Parathyroid adenoma (tissue), 2 donors: ENCODE measurements at regions not wholly inside any gene's neighbourhood (a gene's known extent, or its start where the extent isn't known, plus 50 kb on each side); places are given as distances from the start of the nearest gene placed in this dataset.

ENCODE experiments used
- H2AFZ ChIP-seq: fragments of 300-600 bp; sonication (generic); one replicate; pipeline ENCODE4 v1.7.0; 2017; ENCODE audit warnings: antibody characterized with exemption, mild to moderate bottlenecking
- H3K27ac ChIP-seq: fragments of 300-600 bp; sonication (generic); one replicate; pipeline ENCODE4 v1.7.0; 2017
- H3K27me3 ChIP-seq: fragments of 300-600 bp; sonication (generic); one replicate; pipeline ENCODE4 v1.7.0; 2017; ENCODE audit warnings: low read length; ENCODE audit not compliant: control insufficient read depth, insufficient read depth
- H3K36me3 ChIP-seq: fragments of 300-600 bp; sonication (generic); one replicate; pipeline ENCODE4 v1.7.0; 2017; ENCODE audit warnings: low read length; ENCODE audit not compliant: control insufficient read depth, insufficient read depth
- H3K4me1 ChIP-seq: fragments of 300-600 bp; sonication (generic); one replicate; pipeline ENCODE4 v1.7.0; 2017; ENCODE audit warnings: control low read depth
- H3K4me2 ChIP-seq: fragments of 300-600 bp; sonication (generic); one replicate; pipeline ENCODE4 v1.7.0; 2017; ENCODE audit warnings: low read length
- H3K4me3 ChIP-seq: fragments of 300-600 bp; sonication (generic); one replicate; pipeline ENCODE4 v1.7.0; 2017; ENCODE audit warnings: low read depth, low read length
- H3K79me2 ChIP-seq: fragments of 300-600 bp; sonication (generic); one replicate; pipeline ENCODE4 v1.7.0; 2017; ENCODE audit warnings: control low read depth
- H3K9ac ChIP-seq: fragments of 300-600 bp; sonication (generic); one replicate; pipeline ENCODE4 v1.7.0; 2017; ENCODE audit warnings: mild to moderate bottlenecking
- H3K9me3 ChIP-seq: fragments of 300-600 bp; sonication (generic); one replicate; pipeline ENCODE4 v1.7.0; 2017; ENCODE audit warnings: low read length; ENCODE audit not compliant: control insufficient read depth
- TF ChIP-seq, protein P1 (sequence below): fragments of 300-600 bp; sonication (generic); IDR thresholded peaks from one replicate; pipeline ENCODE4 v1.7.0; 2017; ENCODE audit warnings: antibody characterized with exemption, mild to moderate bottlenecking
- donor health status: primary hyperparathyroidism.

DNA sequence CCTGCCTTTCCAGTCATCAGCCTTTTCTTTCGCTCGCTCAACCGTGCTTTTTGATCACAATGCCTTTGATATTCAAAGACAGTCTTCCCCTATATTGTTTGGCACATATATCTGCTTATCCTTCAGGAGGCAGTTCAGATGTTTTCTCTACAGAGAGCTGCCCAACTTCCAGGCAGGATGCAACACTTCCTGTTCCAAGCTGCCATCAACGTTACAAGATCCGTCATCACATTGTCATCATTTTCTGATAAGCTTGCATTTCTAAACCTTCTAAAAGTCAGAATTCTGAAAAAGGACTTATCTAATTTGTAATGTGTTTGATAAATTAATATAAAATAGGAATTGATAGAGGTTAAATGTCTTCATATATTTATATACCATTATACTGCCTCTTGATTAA is 574.2 kb downstream of the TBC1D4 start:
- no peaks in the 10 kb centered on the region for H3K9me3 ChIP-seq
- no peaks in the 10 kb centered on the region for H3K79me2 ChIP-seq
- TF ChIP-seq, protein P1, sequence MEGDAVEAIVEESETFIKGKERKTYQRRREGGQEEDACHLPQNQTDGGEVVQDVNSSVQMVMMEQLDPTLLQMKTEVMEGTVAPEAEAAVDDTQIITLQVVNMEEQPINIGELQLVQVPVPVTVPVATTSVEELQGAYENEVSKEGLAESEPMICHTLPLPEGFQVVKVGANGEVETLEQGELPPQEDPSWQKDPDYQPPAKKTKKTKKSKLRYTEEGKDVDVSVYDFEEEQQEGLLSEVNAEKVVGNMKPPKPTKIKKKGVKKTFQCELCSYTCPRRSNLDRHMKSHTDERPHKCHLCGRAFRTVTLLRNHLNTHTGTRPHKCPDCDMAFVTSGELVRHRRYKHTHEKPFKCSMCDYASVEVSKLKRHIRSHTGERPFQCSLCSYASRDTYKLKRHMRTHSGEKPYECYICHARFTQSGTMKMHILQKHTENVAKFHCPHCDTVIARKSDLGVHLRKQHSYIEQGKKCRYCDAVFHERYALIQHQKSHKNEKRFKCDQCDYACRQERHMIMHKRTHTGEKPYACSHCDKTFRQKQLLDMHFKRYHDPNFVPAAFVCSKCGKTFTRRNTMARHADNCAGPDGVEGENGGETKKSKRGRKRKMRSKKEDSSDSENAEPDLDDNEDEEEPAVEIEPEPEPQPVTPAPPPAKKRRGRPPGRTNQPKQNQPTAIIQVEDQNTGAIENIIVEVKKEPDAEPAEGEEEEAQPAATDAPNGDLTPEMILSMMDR: no peak
- H2AFZ ChIP-seq: no peak overlapping the region
- no peak overlapping the region for H3K9ac ChIP-seq
- H3K36me3 ChIP-seq: no peaks in the 10 kb centered on the region
- H3K27me3 ChIP-seq: no peaks in the 10 kb centered on the region
- H3K4me3 ChIP-seq: no peak overlapping the region
- no peak overlapping the region for H3K4me2 ChIP-seq
- no peaks in the 10 kb centered on the region for H3K4me1 ChIP-seq
- no peak overlapping the region for H3K27ac ChIP-seq

DNA sequence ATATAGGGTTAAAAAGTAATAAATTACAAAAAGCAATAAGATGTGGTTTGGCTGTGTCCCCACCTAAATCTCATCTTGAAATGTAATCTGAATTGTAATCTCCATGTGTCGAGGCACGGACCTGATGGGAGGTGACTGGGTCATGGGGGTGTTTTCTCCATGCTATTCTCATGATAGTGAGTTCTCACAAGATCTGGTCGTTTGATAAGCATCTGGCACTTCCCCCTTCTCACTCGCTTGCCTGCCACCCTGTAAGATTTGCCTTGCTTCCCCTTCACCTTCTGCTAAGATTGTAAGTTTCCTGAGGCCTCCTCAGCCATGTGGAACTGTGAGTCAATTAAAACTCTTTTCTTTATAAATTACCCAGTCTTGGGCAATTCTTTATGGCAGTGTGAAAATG is 577.4 kb downstream of the TBC1D4 start:
- no peaks in the 10 kb centered on the region for H3K79me2 ChIP-seq
- H3K4me2 ChIP-seq: no peak overlapping the region
- no peaks in the 10 kb centered on the region for H3K36me3 ChIP-seq
- no peaks in the 10 kb centered on the region for H3K9me3 ChIP-seq
- no peak overlapping the region for H3K4me3 ChIP-seq
- no peaks in the 10 kb centered on the region for H3K27me3 ChIP-seq
- H2AFZ ChIP-seq: no peak overlapping the region
- H3K27ac ChIP-seq: no peak overlapping the region
- H3K9ac ChIP-seq: no peak overlapping the region
- TF ChIP-seq, protein P1: no peak
- H3K4me1 ChIP-seq: no peaks in the 10 kb centered on the region

DNA sequence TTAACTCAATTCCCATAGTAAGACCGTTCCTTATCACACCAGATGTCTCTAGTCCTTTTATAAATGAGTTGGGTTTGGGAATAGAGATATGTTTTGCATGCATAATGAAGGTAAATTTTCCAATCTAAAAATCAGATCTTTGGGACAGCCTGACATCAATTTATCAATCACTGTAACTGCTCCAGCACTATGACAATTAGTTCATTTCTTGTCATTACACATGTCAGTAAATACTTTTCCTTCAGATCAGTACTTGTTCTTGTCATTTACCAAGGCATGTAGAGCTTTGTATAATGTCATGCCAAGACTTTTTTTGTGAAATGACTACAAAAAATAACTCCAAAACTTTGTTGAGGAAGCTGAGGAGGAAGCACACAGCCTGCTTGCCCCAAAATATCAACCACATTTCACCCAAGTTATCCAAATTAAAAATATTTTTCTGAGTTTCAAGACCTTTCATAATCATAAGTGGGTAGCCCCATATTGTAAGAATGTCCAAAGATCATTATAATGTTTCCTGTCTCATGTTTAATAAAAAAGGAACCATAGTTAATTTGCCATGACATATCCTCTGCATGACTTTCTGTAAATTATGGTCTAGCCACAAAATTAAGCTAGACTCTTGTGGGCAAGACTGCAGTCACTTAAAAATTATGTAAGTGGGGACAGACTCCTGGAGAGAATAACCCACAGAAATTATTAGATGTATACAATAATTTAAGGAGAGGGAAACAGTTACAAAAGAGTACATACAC is 586.8 kb downstream of the TBC1D4 start:
- H3K9ac ChIP-seq: no peak overlapping the region
- H3K27ac ChIP-seq: no peak overlapping the region
- H3K4me1 ChIP-seq: no peaks in the 10 kb centered on the region
- TF ChIP-seq, protein P1: no peak
- H3K36me3 ChIP-seq: no peaks in the 10 kb centered on the region
- H3K9me3 ChIP-seq: no peaks in the 10 kb centered on the region
- no peak overlapping the region for H3K4me2 ChIP-seq
- no peaks in the 10 kb centered on the region for H3K79me2 ChIP-seq
- no peak overlapping the region for H3K4me3 ChIP-seq
- no peaks in the 10 kb centered on the region for H3K27me3 ChIP-seq
- H2AFZ ChIP-seq: no peak overlapping the region

DNA sequence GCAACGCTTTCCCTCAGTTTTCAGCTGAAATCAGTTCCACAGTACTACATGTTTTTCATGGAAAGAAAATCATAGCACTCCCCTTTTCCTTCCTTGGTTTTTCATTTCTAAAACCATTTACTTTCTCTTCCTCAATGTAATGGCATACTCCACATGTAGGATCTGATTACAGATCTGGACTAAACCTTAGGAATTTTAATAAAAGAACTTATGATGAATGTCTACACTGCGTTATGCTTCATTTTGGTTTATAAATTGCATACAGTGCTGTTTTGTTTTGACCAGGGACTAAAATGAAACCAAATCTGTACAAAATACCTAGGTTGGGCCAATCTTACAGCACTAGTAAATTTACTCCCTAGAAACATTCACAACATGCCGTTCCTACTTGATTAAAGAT is 589.9 kb downstream of the TBC1D4 start:
- Histone ChIP-seq H2AFZ (no peak overlapping the region), H3K4me1 (no peaks in the 10 kb centered on the region), H3K36me3 (no peaks in the 10 kb centered on the region), H3K9me3 (no peaks in the 10 kb centered on the region), H3K27me3 (no peaks in the 10 kb centered on the region), H3K79me2 (no peaks in the 10 kb centered on the region), H3K27ac (no peak overlapping the region), H3K4me3 (no peak overlapping the region), H3K4me2 (no peak overlapping the region), H3K9ac (no peak overlapping the region)
- TF ChIP-seq, protein P1: no peak

DNA sequence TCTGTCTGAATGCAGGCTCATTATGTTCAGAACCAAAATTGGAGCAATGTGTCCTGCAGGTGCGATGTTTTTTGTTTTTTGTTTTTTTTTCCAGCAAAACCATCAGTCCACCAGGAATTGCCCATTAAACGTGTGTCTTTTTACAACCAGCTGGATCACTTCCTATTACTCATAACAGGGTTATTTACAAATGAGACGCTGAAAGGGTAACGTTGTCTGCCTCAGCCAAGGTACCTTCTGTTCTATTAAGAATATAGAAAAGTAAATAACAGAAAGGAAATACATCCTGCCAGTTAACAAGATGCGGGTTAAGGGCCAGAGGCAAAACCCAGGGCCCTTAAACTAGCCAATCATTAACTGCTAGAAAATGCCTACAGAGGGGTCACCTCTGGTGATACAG is 590.4 kb downstream of the TBC1D4 start:
- no peaks in the 10 kb centered on the region for H3K79me2 ChIP-seq
- no peak overlapping the region for H3K9ac ChIP-seq
- H3K4me2 ChIP-seq: no peak overlapping the region
- no peak overlapping the region for H2AFZ ChIP-seq
- H3K9me3 ChIP-seq: no peaks in the 10 kb centered on the region
- TF ChIP-seq, protein P1: no peak
- no peaks in the 10 kb centered on the region for H3K36me3 ChIP-seq
- no peak overlapping the region for H3K27ac ChIP-seq
- H3K4me3 ChIP-seq: no peak overlapping the region
- H3K4me1 ChIP-seq: no peaks in the 10 kb centered on the region
- no peaks in the 10 kb centered on the region for H3K27me3 ChIP-seq
